Tibial nerve (tissue), 4 donors: ENCODE measurements at regions not wholly inside any gene's neighbourhood (a gene's known extent, or its start where the extent isn't known, plus 50 kb on each side); places are given as distances from the start of the nearest gene placed in this dataset.

Source experiments
- CTCF ChIP-seq, 5 experiments: fragments of 200-600 bp in 3 of 5; fragments of 450-650 bp in 2 of 5; sonication (generic) in 3 of 5; IDR thresholded peaks; one replicate each; pipeline ENCODE4 v1.5.1; 2016 to 2019; ENCODE audit warnings: antibody characterized with exemption in 5 of 5, mild to moderate bottlenecking in 3 of 5, moderate library complexity in 2 of 5
- EP300 ChIP-seq, 2 donors: sonication (generic); formaldehyde crosslinking; IDR thresholded peaks; one replicate each; pipeline ENCODE4 v1.6.1; 2017; ENCODE audit warnings: antibody characterized with exemption in 2 of 2, mild to moderate bottlenecking in 1 of 2
- POLR2A ChIP-seq, 2 donors: fragments of 450-650 bp; IDR thresholded peaks; one replicate each; pipeline ENCODE4 v1.6.1; 2017; ENCODE audit warnings: antibody characterized with exemption in 2 of 2, mild to moderate bottlenecking in 2 of 2, moderate library complexity in 2 of 2

- TF ChIP-seq CTCF (IDR thresholded peaks at IDR 0.05) (no peak), POLR2A (IDR thresholded peaks at IDR 0.05) (no peak), EP300 (IDR thresholded peaks at IDR 0.05) (no peak)
Measured at GRCh38 chrX:45435481-45435880, 234.8 kb upstream of the DIPK2B start.
